Mesenchymal stem cell (in vitro differentiated cells and primary cell): ENCODE measurements at regions not wholly inside any gene's neighbourhood (a gene's known extent, or its start where the extent isn't known, plus 50 kb on each side); places are given as distances from the start of the nearest gene placed in this dataset.
A peak's percentile ranks its signal among the peaks of the same experiment; 100 is the strongest.

ENCODE experiments used
- DNase-seq: peaks from one replicate; pipeline ENCODE4 v3.0.0-alpha.2; 2013
- H2AFZ ChIP-seq: one replicate; pipeline ENCODE4 v1.6.1; 2013; ENCODE audit warnings: low read depth, mild to moderate bottlenecking, control low read depth, inconsistent platforms, low read length, moderate library complexity
- H2AK5ac ChIP-seq: 2 replicates; pipeline ENCODE4 v1.6.1; 2013; ENCODE audit warnings: low read length, moderate library complexity, mild to moderate bottlenecking, inconsistent platforms; ENCODE audit not compliant: severe bottlenecking
- H2BK120ac ChIP-seq: one replicate; pipeline ENCODE4 v1.6.1; 2013; ENCODE audit warnings: low read depth, mild to moderate bottlenecking, inconsistent platforms, low read length, moderate library complexity
- H2BK12ac ChIP-seq, 2 experiments: one replicate each; pipeline ENCODE4 v1.6.1; 2013; ENCODE audit warnings: inconsistent platforms in 2 of 2, low read length in 2 of 2, mild to moderate bottlenecking in 2 of 2, moderate library complexity in 2 of 2, control low read depth in 1 of 2
- H2BK15ac ChIP-seq: one replicate; pipeline ENCODE4 v1.6.1; 2013; ENCODE audit warnings: mild to moderate bottlenecking, low read depth, inconsistent platforms; ENCODE audit not compliant: poor library complexity, severe bottlenecking
- H2BK5ac ChIP-seq: 2 replicates; pipeline ENCODE4 v1.6.1; 2013; ENCODE audit warnings: low read depth, mild to moderate bottlenecking, low read length, control low read depth, inconsistent platforms; ENCODE audit not compliant: poor library complexity, severe bottlenecking
- H3K14ac ChIP-seq, 2 experiments: one replicate each; pipeline ENCODE4 v1.6.1; 2013; ENCODE audit warnings: inconsistent platforms in 2 of 2, low read length in 2 of 2, control low read depth in 1 of 2, mild to moderate bottlenecking in 1 of 2, moderate library complexity in 1 of 2
- H3K18ac ChIP-seq, 2 experiments: one replicate each; pipeline ENCODE4 v1.6.1; 2013; ENCODE audit warnings: inconsistent platforms in 2 of 2, low read length in 2 of 2, control low read depth in 1 of 2, low read depth in 1 of 2, mild to moderate bottlenecking in 1 of 2
- H3K23ac ChIP-seq, 2 experiments: one replicate each; pipeline ENCODE4 v1.6.1; 2013; ENCODE audit warnings: inconsistent platforms in 2 of 2, low read length in 2 of 2, mild to moderate bottlenecking in 2 of 2, moderate library complexity in 2 of 2, control low read depth in 1 of 2
- H3K27ac ChIP-seq: 2 replicates; pipeline ENCODE4 v1.5.1; 2013; ENCODE audit warnings: mild to moderate bottlenecking, moderate library complexity, low read length, control low read depth, inconsistent platforms; ENCODE audit not compliant: poor library complexity, severe bottlenecking
- H3K27me3 ChIP-seq, 2 experiments: 2 replicates each; pipeline versions ENCODE4 v1.6.1 to v1.7.0; 2013; ENCODE audit warnings: low read length in 2 of 2, mild to moderate bottlenecking in 2 of 2, moderate library complexity in 2 of 2, control low read depth in 1 of 2, inconsistent platforms in 1 of 2; ENCODE audit not compliant: control insufficient read depth in 1 of 2, insufficient read depth in 1 of 2
- H3K36me3 ChIP-seq, 2 experiments: 2 replicates each; pipeline versions ENCODE4 v1.6.1 to v1.7.0; 2013; ENCODE audit warnings: low read length in 2 of 2, control low read depth in 1 of 2, inconsistent platforms in 1 of 2, low read depth in 1 of 2, mild to moderate bottlenecking in 1 of 2; ENCODE audit not compliant: insufficient read depth in 2 of 2, control insufficient read depth in 1 of 2
- H3K4ac ChIP-seq, 2 experiments: one replicate each; pipeline ENCODE4 v1.6.1; 2013; ENCODE audit warnings: inconsistent platforms in 2 of 2, low read length in 2 of 2, mild to moderate bottlenecking in 2 of 2, moderate library complexity in 2 of 2, control low read depth in 1 of 2, low read depth in 1 of 2
- H3K4me1 ChIP-seq: 2 replicates; pipeline ENCODE4 v1.6.1; 2013; ENCODE audit warnings: low read depth, low read length, control low read depth; ENCODE audit not compliant: control insufficient read depth, insufficient read depth
- H3K4me2 ChIP-seq: 2 replicates; pipeline ENCODE4 v1.6.1; 2013; ENCODE audit warnings: low read length, mild to moderate bottlenecking, inconsistent platforms; ENCODE audit not compliant: poor library complexity, severe bottlenecking
- H3K4me3 ChIP-seq, 2 experiments: 2 replicates each; pipeline versions ENCODE4 v1.5.1 to v1.7.0; 2013; ENCODE audit warnings: low read length in 2 of 2, mild to moderate bottlenecking in 2 of 2, control low read depth in 1 of 2, low read depth in 1 of 2; ENCODE audit not compliant: insufficient read depth in 1 of 2
- H3K79me1 ChIP-seq: replicated peaks from 2 replicates; pipeline ENCODE4 v1.6.1; 2013; ENCODE audit warnings: mild to moderate bottlenecking, control low read depth, low read length, inconsistent platforms; ENCODE audit not compliant: poor library complexity, severe bottlenecking
- H3K9ac ChIP-seq: 2 replicates; pipeline ENCODE4 v1.7.0; 2013; ENCODE audit warnings: mild to moderate bottlenecking, low read length, moderate library complexity
- H3K9me3 ChIP-seq: 2 replicates; pipeline ENCODE4 v1.7.0; 2013; ENCODE audit warnings: mild to moderate bottlenecking, low read length; ENCODE audit not compliant: control insufficient read depth
- H4K8ac ChIP-seq: one replicate; pipeline ENCODE4 v1.6.1; 2013; ENCODE audit warnings: inconsistent platforms, mild to moderate bottlenecking, low read length, moderate library complexity
- H4K91ac ChIP-seq: one replicate; pipeline ENCODE4 v1.6.1; 2013; ENCODE audit warnings: mild to moderate bottlenecking, low read length, inconsistent platforms
- WGBS: methylation state at CpG from one replicate; pipeline ENCODE4 v1.1.7; 2013; ENCODE audit warnings: mixed read lengths; 5-methylcytosine and 5-hydroxymethylcytosine counted together

GRCh38 chr18:46261799-46262198 lies 157.6 kb downstream of the HAUS1 start:
- WGBS = 58% methylated on average over 1 of the region's 1 CpG
- H3K9ac ChIP-seq = no peak overlapping the region
- H4K8ac ChIP-seq = no peak overlapping the region

GRCh38 chr18:46262856-46263255 lies 158.7 kb downstream of the HAUS1 start:
- H3K14ac ChIP-seq = no peak overlapping the region
- DNase-seq = no peak
- no peak overlapping the region for H2AFZ ChIP-seq
- peak overlapping the region; percentile 30 for H4K91ac ChIP-seq
- no peak overlapping the region for H4K8ac ChIP-seq
- peaks cover 11% of the 10 kb centered on the region for H3K4me1 ChIP-seq
- H3K18ac ChIP-seq = no peak overlapping the region
- no peak overlapping the region for H3K23ac ChIP-seq
- no peaks in the 10 kb centered on the region for H3K27me3 ChIP-seq
- H2AK5ac ChIP-seq = peak overlapping the region; percentile 3
- H3K9ac ChIP-seq = no peak overlapping the region
- H3K27ac ChIP-seq = no peak overlapping the region
- no peak overlapping the region for H2BK15ac ChIP-seq
- no peaks in the 10 kb centered on the region for H3K9me3 ChIP-seq
- 92% methylated on average over 4 of the region's 4 CpGs for WGBS
- H3K79me1 ChIP-seq = peaks cover 5% of the 10 kb centered on the region
- H2BK12ac ChIP-seq = no peak overlapping the region
- no peak overlapping the region for H2BK120ac ChIP-seq
- peaks cover 6 to 33% of the 10 kb centered on the region in 2 experiments for H3K36me3 ChIP-seq
- no peak overlapping the region for H3K4me3 ChIP-seq
- no peak overlapping the region for H2BK5ac ChIP-seq
- H3K4me2 ChIP-seq = no peak overlapping the region
- no peak overlapping the region for H3K4ac ChIP-seq

More at GRCh38 chr18:46261799-46262198, 157.6 kb downstream of the HAUS1 start:
- H2BK5ac ChIP-seq = no peak overlapping the region
- peaks cover 12% of the 10 kb centered on the region for H3K4me1 ChIP-seq
- H2AK5ac ChIP-seq = peak overlapping the region; percentile 42
- H3K27ac ChIP-seq = peak overlapping the region; percentile 46
- H3K36me3 ChIP-seq = peaks cover 7 to 33% of the 10 kb centered on the region in 2 experiments
- no peak overlapping the region for H3K4me3 ChIP-seq
- no peak overlapping the region for H4K91ac ChIP-seq
- peak overlapping the region in 1 of 2 experiments; percentile 79 for H3K14ac ChIP-seq
- peak; percentile 21 for DNase-seq
- H3K9me3 ChIP-seq = no peaks in the 10 kb centered on the region
- H3K79me1 ChIP-seq = peaks cover 4% of the 10 kb centered on the region
- H2AFZ ChIP-seq = no peak overlapping the region
- no peak overlapping the region for H3K23ac ChIP-seq
- H2BK15ac ChIP-seq = no peak overlapping the region
- no peak overlapping the region for H3K4ac ChIP-seq
- no peak overlapping the region for H3K18ac ChIP-seq
- no peak overlapping the region for H2BK12ac ChIP-seq
- H2BK120ac ChIP-seq = no peak overlapping the region
- H3K4me2 ChIP-seq = no peak overlapping the region
- H3K27me3 ChIP-seq = no peaks in the 10 kb centered on the region

- Histone ChIP-seq H2BK15ac (no peak overlapping the region), H2AFZ (no peak overlapping the region), H3K23ac (no peak overlapping the region), H2BK12ac (no peak overlapping the region), H3K36me3 (peaks cover 6 to 33% of the 10 kb centered on the region in 2 experiments), H2BK5ac (no peak overlapping the region), H3K18ac (no peak overlapping the region), H3K27ac (peak overlapping the region; percentile 93), H3K9me3 (no peaks in the 10 kb centered on the region), H4K91ac (no peak overlapping the region), H3K4me1 (peaks cover 11% of the 10 kb centered on the region), H4K8ac (no peak overlapping the region), H3K27me3 (no peaks in the 10 kb centered on the region), H3K4me3 (no peak overlapping the region), H3K4ac (no peak overlapping the region), H3K9ac (no peak overlapping the region), H3K79me1 (peaks cover 11% of the 10 kb centered on the region), H2AK5ac (no peak overlapping the region), H3K14ac (no peak overlapping the region), H2BK120ac (no peak overlapping the region), H3K4me2 (no peak overlapping the region)
- whole genome bisulfite sequencing = no CpG with 5 or more reads among the region's 1 CpG
- peak; percentile 91 for DNase-seq
Observed at GRCh38 chr18:46264255-46264654, 160.1 kb downstream of the HAUS1 start.

GRCh38 chr18:46265196-46266156 lies 161.3 kb downstream of the HAUS1 start:
- H3K9ac ChIP-seq = no peak overlapping the region
- peaks cover 11% of the 10 kb centered on the region for H3K79me1 ChIP-seq
- 89% methylated on average over 3 of the region's 4 CpGs for WGBS
- no peak overlapping the region for H2BK15ac ChIP-seq
- no peak overlapping the region for H3K23ac ChIP-seq
- DNase-seq = no peak
- H2AK5ac ChIP-seq = no peak overlapping the region
- no peak overlapping the region for H3K4ac ChIP-seq
- no peak overlapping the region for H2BK12ac ChIP-seq
- H3K4me3 ChIP-seq = no peak overlapping the region
- peaks cover 6 to 37% of the 10 kb centered on the region in 2 experiments for H3K36me3 ChIP-seq
- peaks cover 5% of the 10 kb centered on the region for H3K4me1 ChIP-seq
- no peak overlapping the region for H4K91ac ChIP-seq
- H4K8ac ChIP-seq = no peak overlapping the region
- H3K27me3 ChIP-seq = no peaks in the 10 kb centered on the region
- H2BK120ac ChIP-seq = no peak overlapping the region
- H2AFZ ChIP-seq = no peak overlapping the region
- no peaks in the 10 kb centered on the region for H3K9me3 ChIP-seq
- H3K27ac ChIP-seq = peak overlapping the region; percentile 93
- no peak overlapping the region for H3K4me2 ChIP-seq
- H2BK5ac ChIP-seq = no peak overlapping the region
- H3K14ac ChIP-seq = no peak overlapping the region
- H3K18ac ChIP-seq = no peak overlapping the region
